ENCODE measurements at regions not wholly inside any gene's neighbourhood (a gene's known extent, or its start where the extent isn't known, plus 50 kb on each side); places are given as distances from the start of the nearest gene placed in this dataset.
"Not testable (repeated sequence)": the region's sequence is repeated elsewhere in the genome, so short reads cannot be mapped to it uniquely, and the experiment has no call there.

- Histone ChIP-seq H3K27ac (no peak overlapping the region), H3K4me2 (no peak overlapping the region), H3K36me3 (no peaks in the 10 kb centered on the region), H3K4me3 (no peak overlapping the region), H4K20me1 (no peaks in the 10 kb centered on the region), H3K4me1 (no peaks in the 10 kb centered on the region), H3K27me3 (no peaks in the 10 kb centered on the region), H3K9me3 (replicated peaks in 1 of 11) (0 out of 22 replicates have a peak, but pooled peaks cover 0 to 7% (median 0%) of the 10 kb centered on the region in 11 experiments), H3K9ac (no peak overlapping the region)
- TF ChIP-seq Cebpa-rat (IDR thresholded peaks at IDR 0.05): no peak
Measured at GRCh38 chr11:37203006-37203405, 605.0 kb upstream of the RAG2 start.

GRCh38 chr11:37199082-37199481 is 601.0 kb upstream of the RAG2 start:
- no peaks in the 10 kb centered on the region for H3K27me3 ChIP-seq
- H3K4me3 ChIP-seq: no peak overlapping the region
- H4K20me1 ChIP-seq: no peaks in the 10 kb centered on the region
- no peak for TF ChIP-seq Cebpa-rat (IDR thresholded peaks at IDR 0.05)
- H3K4me1 ChIP-seq: no peaks in the 10 kb centered on the region
- H3K27ac ChIP-seq: no peak overlapping the region
- no peaks in the 10 kb centered on the region; a peak in 1 of 22 replicates for H3K9me3 ChIP-seq (replicated peaks in 1 of 11)
- no peak overlapping the region for H3K9ac ChIP-seq
- no peaks in the 10 kb centered on the region for H3K36me3 ChIP-seq
- no peak overlapping the region for H3K4me2 ChIP-seq

- no peaks in the 10 kb centered on the region for H3K27me3 ChIP-seq
- H3K4me2 ChIP-seq: no peak overlapping the region
- no peaks in the 10 kb centered on the region for H4K20me1 ChIP-seq
- no peak overlapping the region for H3K9ac ChIP-seq
- H3K4me3 ChIP-seq: no peak overlapping the region
- H3K9me3 ChIP-seq (replicated peaks in 1 of 11): peaks cover 6 to 20% (median 10%) of the 10 kb centered on the region in 11 experiments; a peak in 17 of 22 replicates
- H3K36me3 ChIP-seq: no peaks in the 10 kb centered on the region
- no peak overlapping the region for H3K27ac ChIP-seq
- TF ChIP-seq Cebpa-rat (IDR thresholded peaks at IDR 0.05): no peak
- no peaks in the 10 kb centered on the region for H3K4me1 ChIP-seq
Measured at GRCh38 chr11:37184326-37184725, 586.3 kb upstream of the RAG2 start.

- H3K4me3 ChIP-seq: no peak overlapping the region
- no peaks in the 10 kb centered on the region for H3K27me3 ChIP-seq
- no peaks in the 10 kb centered on the region for H3K36me3 ChIP-seq
- no peak overlapping the region for H3K27ac ChIP-seq
- H4K20me1 ChIP-seq: no peaks in the 10 kb centered on the region
- TF ChIP-seq Cebpa-rat (IDR thresholded peaks at IDR 0.05): no peak
- no peak overlapping the region for H3K4me2 ChIP-seq
- peaks cover 6 to 20% (median 10%) of the 10 kb centered on the region in 11 experiments; a peak in 17 of 22 replicates for H3K9me3 ChIP-seq (replicated peaks in 1 of 11)
- H3K4me1 ChIP-seq: no peaks in the 10 kb centered on the region
- no peak overlapping the region for H3K9ac ChIP-seq
Measured at GRCh38 chr11:37182031-37182430, 584.0 kb upstream of the RAG2 start.

- Histone ChIP-seq H3K36me3 (no peaks in the 10 kb centered on the region), H3K4me2 (no peak overlapping the region), H3K27ac (no peak overlapping the region), H3K27me3 (no peaks in the 10 kb centered on the region), H3K4me1 (no peaks in the 10 kb centered on the region), H4K20me1 (no peaks in the 10 kb centered on the region), H3K4me3 (no peak overlapping the region), H3K9ac (no peak overlapping the region), H3K9me3 (replicated peaks in 1 of 11) (peaks cover 6 to 20% (median 10%) of the 10 kb centered on the region in 11 experiments; a peak in 17 of 22 replicates)
- TF ChIP-seq Cebpa-rat (IDR thresholded peaks at IDR 0.05): no peak
Measured at GRCh38 chr11:37177721-37178120, 579.7 kb upstream of the RAG2 start.

GRCh38 chr11:37171451-37171850 is 573.4 kb upstream of the RAG2 start:
- H3K4me2 ChIP-seq: no peak overlapping the region
- H4K20me1 ChIP-seq: no peaks in the 10 kb centered on the region
- H3K36me3 ChIP-seq: no peaks in the 10 kb centered on the region
- TF ChIP-seq Cebpa-rat (IDR thresholded peaks at IDR 0.05): no peak
- H3K27me3 ChIP-seq: no peaks in the 10 kb centered on the region
- H3K4me3 ChIP-seq: no peak overlapping the region
- H3K4me1 ChIP-seq: no peaks in the 10 kb centered on the region
- H3K27ac ChIP-seq: no peak overlapping the region
- no peaks in the 10 kb centered on the region for H3K9me3 ChIP-seq (replicated peaks in 1 of 11)
- no peak overlapping the region for H3K9ac ChIP-seq

GRCh38 chr11:37170311-37170710 is 572.3 kb upstream of the RAG2 start:
- H3K9me3 ChIP-seq (replicated peaks in 1 of 11): no peaks in the 10 kb centered on the region

GRCh38 chr11:37145434-37145833 is 547.4 kb upstream of the RAG2 start:
- H3K36me3 ChIP-seq, H4K20me1 ChIP-seq: not testable (repeated sequence)

More at GRCh38 chr11:37170311-37170710, 572.3 kb upstream of the RAG2 start:
- Histone ChIP-seq H3K36me3 (no peaks in the 10 kb centered on the region), H3K9ac (no peak overlapping the region), H3K4me2 (no peak overlapping the region), H3K27ac (no peak overlapping the region), H4K20me1 (no peaks in the 10 kb centered on the region), H3K4me3 (no peak overlapping the region), H3K27me3 (no peaks in the 10 kb centered on the region), H3K4me1 (no peaks in the 10 kb centered on the region)
- no peak for TF ChIP-seq Cebpa-rat (IDR thresholded peaks at IDR 0.05)

GRCh38 chr11:37142591-37142990 is 544.6 kb upstream of the RAG2 start:
- Histone ChIP-seq H3K27me3 (no peaks in the 10 kb centered on the region), H3K9ac (no peak overlapping the region), H3K9me3 (replicated peaks in 1 of 11) (peaks cover 0 to 3% (median 0%) of the 10 kb centered on the region in 11 experiments; a peak in 2 of 22 replicates), H3K4me1 (no peaks in the 10 kb centered on the region), H3K4me2 (no peak overlapping the region), H3K27ac (no peak overlapping the region), H3K36me3 (no peaks in the 10 kb centered on the region), H3K4me3 (no peak overlapping the region), H4K20me1 (no peaks in the 10 kb centered on the region)
- TF ChIP-seq Cebpa-rat (IDR thresholded peaks at IDR 0.05): no peak

More at GRCh38 chr11:37145434-37145833, 547.4 kb upstream of the RAG2 start:
- H3K9ac ChIP-seq; H3K27ac ChIP-seq; H3K4me2 ChIP-seq; H3K9me3 ChIP-seq (replicated peaks in 1 of 11); H3K27me3 ChIP-seq; H3K4me1 ChIP-seq; H3K4me3 ChIP-seq: not testable (repeated sequence)

- no peak for TF ChIP-seq Cebpa-rat (IDR thresholded peaks at IDR 0.05)
- H3K4me3 ChIP-seq: no peak overlapping the region
Measured at GRCh38 chr11:37141707-37142106, 543.7 kb upstream of the RAG2 start.

GRCh38 chr11:37135606-37136005 is 537.6 kb upstream of the RAG2 start:
- H3K4me1 ChIP-seq; H3K4me3 ChIP-seq; H3K27ac ChIP-seq; H3K27me3 ChIP-seq; H3K9ac ChIP-seq; H3K36me3 ChIP-seq; H3K9me3 ChIP-seq (replicated peaks in 1 of 11); H4K20me1 ChIP-seq; H3K4me2 ChIP-seq: not testable (repeated sequence)

More at GRCh38 chr11:37141707-37142106, 543.7 kb upstream of the RAG2 start:
- Histone ChIP-seq H3K4me1 (no peaks in the 10 kb centered on the region), H3K27ac (no peak overlapping the region), H3K9ac (no peak overlapping the region), H4K20me1 (no peaks in the 10 kb centered on the region), H3K9me3 (replicated peaks in 1 of 11) (peaks cover 0 to 5% (median 0%) of the 10 kb centered on the region in 11 experiments; a peak in 2 of 22 replicates), H3K4me2 (no peak overlapping the region), H3K36me3 (no peaks in the 10 kb centered on the region), H3K27me3 (no peaks in the 10 kb centered on the region)

Data from BLaER1 treated with 17β-estradiol and CSF1 and Interleukin-3, amounts not matched to agents 10 nM and 100 nM (cell line).